ENCODE measurements at regions not wholly inside any gene's neighbourhood (a gene's known extent, or its start where the extent isn't known, plus 50 kb on each side); places are given as distances from the start of the nearest gene placed in this dataset.
"Not testable (repeated sequence)": the region's sequence is repeated elsewhere in the genome, so short reads cannot be mapped to it uniquely, and the experiment has no call there.

- TF ChIP-seq CTCF, POLR2A (IDR thresholded peaks at IDR 0.05): not testable (repeated sequence)
These were observed 94.5 kb upstream of the TRIM77 start for GRCh38 chr11:89615642-89616041.
